ENCODE measurements at regions not wholly inside any gene's neighbourhood (a gene's known extent, or its start where the extent isn't known, plus 50 kb on each side); places are given as distances from the start of the nearest gene placed in this dataset.
"Not testable (repeated sequence)": the region's sequence is repeated elsewhere in the genome, so short reads cannot be mapped to it uniquely, and the experiment has no call there.

DNA sequence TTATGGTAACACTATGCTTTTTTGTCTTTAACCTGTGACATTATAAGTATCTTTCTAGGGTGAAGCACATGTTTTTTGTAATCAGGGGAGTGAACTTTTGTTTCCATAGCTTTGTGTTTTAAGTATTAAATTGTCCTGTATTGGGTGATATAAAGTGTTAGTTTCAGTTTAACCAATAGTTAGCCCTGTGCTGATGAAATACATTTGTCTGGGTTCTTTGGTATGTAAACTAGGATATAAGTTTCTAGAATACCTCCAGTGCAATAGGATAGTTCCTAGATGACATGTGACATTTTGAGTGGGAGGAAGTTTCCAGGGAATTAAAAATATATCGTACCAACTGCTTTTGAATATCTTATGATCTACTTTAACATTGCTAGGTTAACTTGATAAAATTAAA is 611.0 kb upstream of the MARCKS start:
- TF ChIP-seq, protein P1, sequence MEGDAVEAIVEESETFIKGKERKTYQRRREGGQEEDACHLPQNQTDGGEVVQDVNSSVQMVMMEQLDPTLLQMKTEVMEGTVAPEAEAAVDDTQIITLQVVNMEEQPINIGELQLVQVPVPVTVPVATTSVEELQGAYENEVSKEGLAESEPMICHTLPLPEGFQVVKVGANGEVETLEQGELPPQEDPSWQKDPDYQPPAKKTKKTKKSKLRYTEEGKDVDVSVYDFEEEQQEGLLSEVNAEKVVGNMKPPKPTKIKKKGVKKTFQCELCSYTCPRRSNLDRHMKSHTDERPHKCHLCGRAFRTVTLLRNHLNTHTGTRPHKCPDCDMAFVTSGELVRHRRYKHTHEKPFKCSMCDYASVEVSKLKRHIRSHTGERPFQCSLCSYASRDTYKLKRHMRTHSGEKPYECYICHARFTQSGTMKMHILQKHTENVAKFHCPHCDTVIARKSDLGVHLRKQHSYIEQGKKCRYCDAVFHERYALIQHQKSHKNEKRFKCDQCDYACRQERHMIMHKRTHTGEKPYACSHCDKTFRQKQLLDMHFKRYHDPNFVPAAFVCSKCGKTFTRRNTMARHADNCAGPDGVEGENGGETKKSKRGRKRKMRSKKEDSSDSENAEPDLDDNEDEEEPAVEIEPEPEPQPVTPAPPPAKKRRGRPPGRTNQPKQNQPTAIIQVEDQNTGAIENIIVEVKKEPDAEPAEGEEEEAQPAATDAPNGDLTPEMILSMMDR (conservative IDR thresholded peaks at IDR 0.05) = no peak
- no peak overlapping the region for H3K27ac ChIP-seq

DNA sequence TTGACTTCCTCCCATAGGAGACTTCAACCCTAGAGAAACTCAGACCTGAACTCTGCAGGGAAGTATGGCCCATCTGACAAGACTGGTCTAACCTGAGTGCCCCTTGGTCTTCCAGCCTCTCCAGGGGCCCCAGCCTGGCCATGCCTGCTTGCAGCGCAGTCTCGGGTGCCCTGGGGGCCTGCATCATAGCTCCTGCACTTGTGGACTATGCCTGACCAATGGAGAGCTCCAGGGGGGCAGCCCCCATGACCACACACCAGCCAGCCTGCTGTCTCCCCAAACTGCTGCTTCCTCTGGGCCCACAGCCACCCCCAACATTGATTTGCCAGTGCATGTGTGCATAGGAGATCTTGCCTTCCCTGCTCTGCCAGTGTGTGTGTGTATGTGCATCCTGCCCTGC is 608.6 kb upstream of the MARCKS start:
- no peak overlapping the region for H3K27ac ChIP-seq
- TF ChIP-seq, protein P1 (conservative IDR thresholded peaks at IDR 0.05) = no peak

DNA sequence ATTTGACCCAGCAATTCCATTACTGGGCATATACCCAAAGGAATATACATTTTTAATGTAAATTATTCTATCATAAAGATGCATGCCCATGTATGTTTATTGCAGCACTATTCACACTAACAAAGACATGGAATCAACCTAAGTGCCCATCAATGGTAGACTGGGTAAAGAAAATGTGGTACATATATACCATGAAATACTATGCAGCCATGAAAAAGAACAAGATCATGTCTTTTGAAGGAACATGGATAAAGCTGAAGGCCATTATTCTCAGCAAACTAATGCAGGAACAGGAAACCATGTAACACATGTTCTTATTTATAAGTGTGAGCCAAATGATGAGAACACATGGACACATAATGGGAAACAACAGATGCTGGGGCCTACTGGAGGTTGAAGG is 603.0 kb upstream of the MARCKS start:
- not testable (repeated sequence) for H3K27ac ChIP-seq

DNA sequence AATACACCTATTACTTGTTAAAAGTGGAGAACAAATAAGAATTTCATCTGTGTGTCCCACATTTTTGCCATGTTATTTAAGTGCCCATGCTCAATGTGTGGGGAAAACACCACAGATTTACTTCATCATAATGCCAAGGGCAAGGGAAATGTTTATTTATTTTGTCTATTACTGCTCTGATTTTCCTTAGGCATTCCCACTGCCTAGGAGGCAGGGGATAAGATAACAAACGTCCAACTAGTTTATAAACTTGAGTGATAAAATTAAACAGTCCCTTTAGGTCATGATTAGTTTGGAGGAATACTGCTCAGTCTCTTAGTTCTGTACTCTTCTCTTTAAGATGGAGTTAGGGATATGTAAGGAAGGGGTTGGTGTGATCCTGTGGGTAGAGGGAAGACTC is 598.4 kb upstream of the MARCKS start:
- no peak overlapping the region for H3K27ac ChIP-seq
- TF ChIP-seq, protein P1 (conservative IDR thresholded peaks at IDR 0.05) = no peak

DNA sequence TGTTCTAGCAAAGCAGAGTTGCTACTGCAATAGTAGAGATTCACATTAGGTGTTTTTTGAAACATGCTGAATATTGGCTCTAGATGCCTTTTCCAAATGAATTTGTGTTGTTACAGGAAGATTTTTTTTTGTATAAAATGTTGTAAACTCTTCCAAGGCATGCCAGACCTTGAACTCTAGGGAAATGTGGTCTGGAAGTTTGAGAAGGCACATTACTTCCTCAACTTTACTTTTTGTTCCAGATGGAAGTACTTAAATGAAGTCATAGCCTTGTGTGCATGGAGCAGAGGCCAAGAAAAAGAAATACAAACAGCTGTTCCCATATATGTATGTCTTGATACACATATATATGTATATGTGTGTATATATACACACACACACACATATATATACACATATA is 585.7 kb upstream of the MARCKS start:
- TF ChIP-seq, protein P1 (conservative IDR thresholded peaks at IDR 0.05) = no peak
- H3K27ac ChIP-seq = no peak overlapping the region

DNA sequence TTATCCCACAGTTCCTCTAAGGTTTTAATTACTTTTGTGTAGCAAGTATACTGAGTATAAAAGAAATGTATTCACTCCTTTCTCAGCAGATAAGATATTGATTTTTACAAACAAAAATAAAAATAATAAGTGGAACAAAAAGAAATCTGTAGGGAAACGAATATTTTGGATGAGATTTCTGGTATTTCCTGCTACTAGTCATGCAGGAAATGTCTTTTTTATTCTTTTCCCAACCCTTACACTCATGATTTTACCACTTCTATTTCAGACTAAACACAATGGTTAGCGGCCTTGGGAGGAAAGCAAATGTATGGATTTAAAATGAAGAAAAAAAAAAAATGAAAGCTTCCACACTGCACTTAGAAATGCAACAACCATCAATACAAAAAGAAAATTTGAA is 580.5 kb upstream of the MARCKS start:
- TF ChIP-seq, protein P1 (conservative IDR thresholded peaks at IDR 0.05) = no peak
- H3K27ac ChIP-seq = no peak overlapping the region

DNA sequence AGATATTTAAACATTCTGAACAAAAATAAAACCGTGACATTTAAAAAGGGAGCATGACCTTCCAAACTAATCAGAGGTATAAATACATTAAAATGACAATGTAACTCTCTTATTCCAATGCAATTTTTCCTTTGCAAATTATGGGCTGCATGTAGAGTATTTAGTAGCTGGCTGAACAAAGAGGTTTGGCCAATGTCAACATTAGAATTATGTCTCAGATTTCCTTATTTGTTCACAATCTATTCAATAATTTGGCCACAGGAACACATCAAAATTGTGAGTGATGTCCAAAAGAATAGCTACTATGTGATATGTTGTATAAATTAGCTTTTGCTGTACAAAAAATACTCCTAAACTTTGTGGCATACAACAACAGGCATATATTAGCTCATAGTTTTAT is 580.0 kb upstream of the MARCKS start:
- H3K27ac ChIP-seq = no peak overlapping the region
- TF ChIP-seq, protein P1 (conservative IDR thresholded peaks at IDR 0.05) = no peak

DNA sequence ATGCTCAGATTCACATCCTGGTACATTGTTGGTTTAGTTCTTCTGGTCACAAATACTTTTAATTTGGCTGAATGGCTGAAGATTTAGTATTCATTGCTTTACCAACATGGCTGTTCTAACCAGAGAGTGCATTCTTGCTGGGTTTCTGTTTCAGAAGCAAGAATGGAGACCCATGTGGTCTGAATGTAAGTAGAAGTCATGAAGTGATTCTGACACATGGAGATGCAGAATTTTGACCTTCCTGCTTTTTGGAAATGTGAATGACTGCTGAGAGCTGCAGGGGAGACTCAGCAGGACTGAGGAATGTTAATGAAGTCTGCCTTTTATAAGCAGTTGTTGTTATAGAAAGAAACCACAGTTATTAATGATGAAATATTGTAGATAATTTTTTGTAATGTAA is 576.1 kb upstream of the MARCKS start:
- H3K27ac ChIP-seq = no peak overlapping the region
- TF ChIP-seq, protein P1 (conservative IDR thresholded peaks at IDR 0.05) = no peak
